Esophagus squamous epithelium (tissue), 5 donors: ENCODE measurements at regions not wholly inside any gene's neighbourhood (a gene's known extent, or its start where the extent isn't known, plus 50 kb on each side); places are given as distances from the start of the nearest gene placed in this dataset.

Source experiments
- DNase-seq: peaks from one replicate; lab custom pipeline; 2025; lab: John Stamatoyannopoulos, UW
- H3K27ac ChIP-seq, 4 donors: fragments of 200-600 bp; sonication (generic); one replicate each; pipeline ENCODE4 v1.5.1; 2016 to 2019; ENCODE audit warnings: mild to moderate bottlenecking in 1 of 4
- H3K27me3 ChIP-seq, 4 donors: fragments of 200-600 bp; sonication (generic); 1 replicate in 3 of 4; 2 replicates in 1 of 4; pipeline versions ENCODE4 v1.5.1 to v1.6.0; 2017 to 2021; ENCODE audit warnings: antibody characterized with exemption in 1 of 4
- H3K36me3 ChIP-seq, 3 donors: fragments of 200-600 bp; sonication (generic); one replicate each; pipeline ENCODE4 v1.5.1; 2016 to 2019
- H3K4me1 ChIP-seq, 3 donors: fragments of 200-600 bp; sonication (generic); one replicate each; pipeline ENCODE4 v1.5.1; 2017 to 2019
- H3K4me3 ChIP-seq, 4 donors: fragments of 200-600 bp; sonication (generic); 1 replicate in 3 of 4; 2 replicates in 1 of 4; pipeline ENCODE4 v1.5.1; 2016 to 2019; ENCODE audit warnings: mild to moderate bottlenecking in 2 of 4, moderate library complexity in 1 of 4
- H3K9me3 ChIP-seq, 3 donors: fragments of 200-600 bp; sonication (generic); one replicate each; pipeline ENCODE4 v1.5.1; 2016 to 2019
- CTCF ChIP-seq, 6 experiments: fragments of 450-650 bp in 4 of 6; fragments of 200-600 bp in 2 of 6; sonication (generic) in 2 of 6; IDR thresholded peaks; one replicate each; pipeline ENCODE4 v1.5.1; 2016 to 2019; ENCODE audit warnings: antibody characterized with exemption in 6 of 6, mild to moderate bottlenecking in 4 of 6, moderate library complexity in 4 of 6
- POLR2A ChIP-seq, 4 donors: fragments of 450-650 bp; IDR thresholded peaks; one replicate each; pipeline ENCODE4 v1.6.1; 2017; ENCODE audit warnings: antibody characterized with exemption in 4 of 4, mild to moderate bottlenecking in 4 of 4, moderate library complexity in 3 of 4
- WGBS, 2 donors: methylation state at CpG; one replicate each; pipeline ENCODE4 v1.1.5; 2018; 5-methylcytosine and 5-hydroxymethylcytosine counted together
- intact Hi-C: fragments of 100-400 bp; cut with DNase I; formaldehyde crosslinking; loops from one replicate; pipeline ENCODE4 v1.15.0; 2022
- donor health status: DM: yes; HTN: yes; CAD: no.

GRCh38 chr12:83763425-83763824, 1076.7 kb downstream of the TMTC2 start:
- Histone ChIP-seq H3K36me3 (no peaks in the 10 kb centered on the region), H3K4me1 (no peaks in the 10 kb centered on the region), H3K4me3 (no peak overlapping the region), H3K27ac (no peak overlapping the region), H3K9me3 (no peaks in the 10 kb centered on the region), H3K27me3 (no peaks in the 10 kb centered on the region)
- 65 to 75% methylated on average over 6 of the region's 6 CpGs for WGBS, 2 donors
- no peak for DNase-seq
- intact Hi-C loops = no loop called here
- TF ChIP-seq CTCF (IDR thresholded peaks at IDR 0.05) (no peak), POLR2A (IDR thresholded peaks at IDR 0.05) (no peak)

GRCh38 chr12:83759906-83760305, 1073.2 kb downstream of the TMTC2 start:
- H3K27ac ChIP-seq = no peak overlapping the region
- H3K9me3 ChIP-seq = no peaks in the 10 kb centered on the region
- no peaks in the 10 kb centered on the region for H3K36me3 ChIP-seq
- no peaks in the 10 kb centered on the region for H3K27me3 ChIP-seq
- DNase-seq = no peak
- H3K4me3 ChIP-seq = no peak overlapping the region
- intact Hi-C loops = no loop called here
- no peaks in the 10 kb centered on the region for H3K4me1 ChIP-seq
- TF ChIP-seq CTCF (IDR thresholded peaks at IDR 0.05) (no peak), POLR2A (IDR thresholded peaks at IDR 0.05) (no peak)
- 70 to 71% methylated on average over 2 of the region's 2 CpGs for WGBS, 2 donors

- WGBS, 2 donors = 56 to 74% methylated on average over 5 of the region's 5 CpGs
- Histone ChIP-seq H3K4me1 (no peaks in the 10 kb centered on the region), H3K27ac (no peak overlapping the region), H3K9me3 (no peaks in the 10 kb centered on the region), H3K36me3 (no peaks in the 10 kb centered on the region), H3K27me3 (no peaks in the 10 kb centered on the region), H3K4me3 (no peak overlapping the region)
- no peak for TF ChIP-seq POLR2A (IDR thresholded peaks at IDR 0.05)
- no peak for TF ChIP-seq CTCF (IDR thresholded peaks at IDR 0.05)
- no peak for DNase-seq
- intact Hi-C loops = no loop called here
Observed at GRCh38 chr12:83758888-83759631, 1072.4 kb downstream of the TMTC2 start.

GRCh38 chr12:83753904-83754303, 1067.2 kb downstream of the TMTC2 start:
- Histone ChIP-seq H3K27me3 (no peaks in the 10 kb centered on the region), H3K36me3 (no peaks in the 10 kb centered on the region), H3K9me3 (no peaks in the 10 kb centered on the region), H3K27ac (no peak overlapping the region), H3K4me1 (no peaks in the 10 kb centered on the region), H3K4me3 (no peak overlapping the region)
- no peak for DNase-seq
- 80 to 93% methylated on average over 1 of the region's 1 CpG for WGBS, 2 donors
- intact Hi-C loops = no loop called here
- TF ChIP-seq CTCF (IDR thresholded peaks at IDR 0.05) (no peak), POLR2A (IDR thresholded peaks at IDR 0.05) (no peak)

GRCh38 chr12:83753205-83753604, 1066.5 kb downstream of the TMTC2 start:
- DNase-seq = no peak
- Histone ChIP-seq H3K4me1 (no peaks in the 10 kb centered on the region), H3K36me3 (no peaks in the 10 kb centered on the region), H3K4me3 (no peak overlapping the region), H3K27me3 (no peaks in the 10 kb centered on the region), H3K9me3 (no peaks in the 10 kb centered on the region), H3K27ac (no peak overlapping the region)
- intact Hi-C loops = no loop called here
- no peak for TF ChIP-seq POLR2A (IDR thresholded peaks at IDR 0.05)
- no peak for TF ChIP-seq CTCF (IDR thresholded peaks at IDR 0.05)
- WGBS, 2 donors = 14 to 44% methylated on average over 3 of the region's 3 CpGs
